ENCODE measurements at regions not wholly inside any gene's neighbourhood (a gene's known extent, or its start where the extent isn't known, plus 50 kb on each side); places are given as distances from the start of the nearest gene placed in this dataset.

DNA sequence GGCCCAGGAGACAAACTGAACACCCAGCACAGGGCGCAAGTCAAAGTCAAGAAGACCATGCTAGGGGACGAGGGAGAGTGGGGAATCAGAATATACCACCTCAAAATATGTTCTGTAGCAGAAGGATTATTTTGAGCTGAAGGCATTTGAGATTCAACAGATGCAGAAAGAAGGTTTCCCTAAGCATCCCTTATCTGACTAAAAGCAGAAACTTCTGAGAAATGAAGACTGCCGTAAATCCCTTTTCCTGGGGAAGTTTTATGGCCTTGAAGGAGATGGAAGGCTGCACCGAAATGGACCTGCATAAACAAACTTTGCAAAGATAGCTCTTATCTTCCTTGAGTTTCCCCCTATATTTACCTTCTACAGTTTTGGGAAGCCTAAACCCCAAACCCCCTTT, 72.8 kb downstream of the PTTG1 start:
- Histone ChIP-seq H3K4me1 (ENCODE audit: control insufficient read depth in 4 of 4, insufficient read depth in 4 of 4, low read length in 3 of 4) (no peaks in the 10 kb centered on the region), H3K4me3 (ENCODE audit: low read depth in 1 of 3, low read length in 3 of 3) (no peak overlapping the region), H3K36me3 (ENCODE audit: control insufficient read depth in 4 of 4, insufficient read depth in 3 of 4, low read depth in 1 of 4, low read length in 3 of 4) (no peaks in the 10 kb centered on the region), H3K9ac (ENCODE audit: low read depth in 1 of 2, low read length in 2 of 2) (no peak overlapping the region), H3K27me3 (ENCODE audit: control insufficient read depth in 4 of 4, insufficient read depth in 4 of 4, low read length in 3 of 4) (peaks cover 0 to 4% (median under 1%) of the 10 kb centered on the region in 4 donors), H3K9me3 (ENCODE audit: control insufficient read depth in 4 of 4, low read length in 3 of 4) (peaks cover 0 to 2% (median 0%) of the 10 kb centered on the region in 4 donors), H3K27ac (ENCODE audit: low read depth in 1 of 2, low read length in 2 of 2) (no peak overlapping the region)
- TF ChIP-seq HNF4A (conservative IDR thresholded peaks at IDR 0.05) (no peak), FOXA1 (IDR thresholded peaks at IDR 0.05) (no peak), FOXA2 (IDR thresholded peaks at IDR 0.05) (no peak)
- TF ChIP-seq, protein P1, sequence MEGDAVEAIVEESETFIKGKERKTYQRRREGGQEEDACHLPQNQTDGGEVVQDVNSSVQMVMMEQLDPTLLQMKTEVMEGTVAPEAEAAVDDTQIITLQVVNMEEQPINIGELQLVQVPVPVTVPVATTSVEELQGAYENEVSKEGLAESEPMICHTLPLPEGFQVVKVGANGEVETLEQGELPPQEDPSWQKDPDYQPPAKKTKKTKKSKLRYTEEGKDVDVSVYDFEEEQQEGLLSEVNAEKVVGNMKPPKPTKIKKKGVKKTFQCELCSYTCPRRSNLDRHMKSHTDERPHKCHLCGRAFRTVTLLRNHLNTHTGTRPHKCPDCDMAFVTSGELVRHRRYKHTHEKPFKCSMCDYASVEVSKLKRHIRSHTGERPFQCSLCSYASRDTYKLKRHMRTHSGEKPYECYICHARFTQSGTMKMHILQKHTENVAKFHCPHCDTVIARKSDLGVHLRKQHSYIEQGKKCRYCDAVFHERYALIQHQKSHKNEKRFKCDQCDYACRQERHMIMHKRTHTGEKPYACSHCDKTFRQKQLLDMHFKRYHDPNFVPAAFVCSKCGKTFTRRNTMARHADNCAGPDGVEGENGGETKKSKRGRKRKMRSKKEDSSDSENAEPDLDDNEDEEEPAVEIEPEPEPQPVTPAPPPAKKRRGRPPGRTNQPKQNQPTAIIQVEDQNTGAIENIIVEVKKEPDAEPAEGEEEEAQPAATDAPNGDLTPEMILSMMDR (IDR thresholded peaks at IDR 0.05; ENCODE audit: low read depth, low read length, missing input control): no peak
- no peak for DNase-seq (ENCODE audit: low spot score)
- 58% methylated on average over 4 of the region's 4 CpGs for WGBS

DNA sequence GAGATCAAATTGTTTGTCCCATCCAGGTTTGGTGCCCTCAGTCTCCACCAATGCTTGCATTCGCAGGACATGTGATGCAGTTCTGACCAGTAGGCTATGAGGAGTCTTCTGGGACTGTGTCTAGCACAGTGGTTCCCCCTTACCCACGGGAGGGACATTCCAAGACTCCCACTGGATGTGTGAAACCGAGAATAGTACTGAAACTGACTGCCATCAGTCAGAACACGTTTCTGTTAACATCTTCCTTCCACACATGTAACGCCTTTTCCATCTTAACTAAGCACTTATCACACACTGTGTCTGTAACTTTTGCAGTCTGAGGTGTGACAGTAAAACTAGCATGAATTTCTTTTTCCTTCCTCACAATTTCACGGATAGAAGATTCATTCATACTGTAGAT, 74.7 kb downstream of the PTTG1 start:
- TF ChIP-seq HNF4G (IDR thresholded peaks at IDR 0.05) (no peak), RAD21 (IDR thresholded peaks at IDR 0.05) (no peak), SP1 (IDR thresholded peaks at IDR 0.05) (no peak), FOXA1 (IDR thresholded peaks at IDR 0.05) (no peak), RXRA (IDR thresholded peaks at IDR 0.05) (no peak), HNF4A (conservative IDR thresholded peaks at IDR 0.05) (no peak), YY1 (IDR thresholded peaks at IDR 0.05) (no peak), TAF1 (conservative IDR thresholded peaks at IDR 0.05) (no peak), FOXA2 (IDR thresholded peaks at IDR 0.05) (no peak), JUND (IDR thresholded peaks at IDR 0.05) (no peak), EGR1 (IDR thresholded peaks at IDR 0.05; ENCODE audit: low read depth in 2 of 2) (no peak), NR2F2 (IDR thresholded peaks at IDR 0.05) (no peak), GABPA (IDR thresholded peaks at IDR 0.05 in 1 of 2, conservative IDR thresholded peaks at IDR 0.05 in 1 of 2) (no peak)
- TF ChIP-seq, protein P1 (IDR thresholded peaks at IDR 0.05; ENCODE audit: low read depth, low read length, missing input control): no peak
- TF ChIP-seq, protein P2, sequence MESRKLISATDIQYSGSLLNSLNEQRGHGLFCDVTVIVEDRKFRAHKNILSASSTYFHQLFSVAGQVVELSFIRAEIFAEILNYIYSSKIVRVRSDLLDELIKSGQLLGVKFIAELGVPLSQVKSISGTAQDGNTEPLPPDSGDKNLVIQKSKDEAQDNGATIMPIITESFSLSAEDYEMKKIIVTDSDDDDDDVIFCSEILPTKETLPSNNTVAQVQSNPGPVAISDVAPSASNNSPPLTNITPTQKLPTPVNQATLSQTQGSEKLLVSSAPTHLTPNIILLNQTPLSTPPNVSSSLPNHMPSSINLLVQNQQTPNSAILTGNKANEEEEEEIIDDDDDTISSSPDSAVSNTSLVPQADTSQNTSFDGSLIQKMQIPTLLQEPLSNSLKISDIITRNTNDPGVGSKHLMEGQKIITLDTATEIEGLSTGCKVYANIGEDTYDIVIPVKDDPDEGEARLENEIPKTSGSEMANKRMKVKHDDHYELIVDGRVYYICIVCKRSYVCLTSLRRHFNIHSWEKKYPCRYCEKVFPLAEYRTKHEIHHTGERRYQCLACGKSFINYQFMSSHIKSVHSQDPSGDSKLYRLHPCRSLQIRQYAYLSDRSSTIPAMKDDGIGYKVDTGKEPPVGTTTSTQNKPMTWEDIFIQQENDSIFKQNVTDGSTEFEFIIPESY (IDR thresholded peaks at IDR 0.05): no peak
- TF ChIP-seq, protein P3, sequence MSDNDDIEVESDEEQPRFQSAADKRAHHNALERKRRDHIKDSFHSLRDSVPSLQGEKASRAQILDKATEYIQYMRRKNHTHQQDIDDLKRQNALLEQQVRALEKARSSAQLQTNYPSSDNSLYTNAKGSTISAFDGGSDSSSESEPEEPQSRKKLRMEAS (IDR thresholded peaks at IDR 0.05): no peak
- TF ChIP-seq, protein P4, sequence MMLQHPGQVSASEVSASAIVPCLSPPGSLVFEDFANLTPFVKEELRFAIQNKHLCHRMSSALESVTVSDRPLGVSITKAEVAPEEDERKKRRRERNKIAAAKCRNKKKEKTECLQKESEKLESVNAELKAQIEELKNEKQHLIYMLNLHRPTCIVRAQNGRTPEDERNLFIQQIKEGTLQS (IDR thresholded peaks at IDR 0.05): no peak
- TF ChIP-seq, protein P5, sequence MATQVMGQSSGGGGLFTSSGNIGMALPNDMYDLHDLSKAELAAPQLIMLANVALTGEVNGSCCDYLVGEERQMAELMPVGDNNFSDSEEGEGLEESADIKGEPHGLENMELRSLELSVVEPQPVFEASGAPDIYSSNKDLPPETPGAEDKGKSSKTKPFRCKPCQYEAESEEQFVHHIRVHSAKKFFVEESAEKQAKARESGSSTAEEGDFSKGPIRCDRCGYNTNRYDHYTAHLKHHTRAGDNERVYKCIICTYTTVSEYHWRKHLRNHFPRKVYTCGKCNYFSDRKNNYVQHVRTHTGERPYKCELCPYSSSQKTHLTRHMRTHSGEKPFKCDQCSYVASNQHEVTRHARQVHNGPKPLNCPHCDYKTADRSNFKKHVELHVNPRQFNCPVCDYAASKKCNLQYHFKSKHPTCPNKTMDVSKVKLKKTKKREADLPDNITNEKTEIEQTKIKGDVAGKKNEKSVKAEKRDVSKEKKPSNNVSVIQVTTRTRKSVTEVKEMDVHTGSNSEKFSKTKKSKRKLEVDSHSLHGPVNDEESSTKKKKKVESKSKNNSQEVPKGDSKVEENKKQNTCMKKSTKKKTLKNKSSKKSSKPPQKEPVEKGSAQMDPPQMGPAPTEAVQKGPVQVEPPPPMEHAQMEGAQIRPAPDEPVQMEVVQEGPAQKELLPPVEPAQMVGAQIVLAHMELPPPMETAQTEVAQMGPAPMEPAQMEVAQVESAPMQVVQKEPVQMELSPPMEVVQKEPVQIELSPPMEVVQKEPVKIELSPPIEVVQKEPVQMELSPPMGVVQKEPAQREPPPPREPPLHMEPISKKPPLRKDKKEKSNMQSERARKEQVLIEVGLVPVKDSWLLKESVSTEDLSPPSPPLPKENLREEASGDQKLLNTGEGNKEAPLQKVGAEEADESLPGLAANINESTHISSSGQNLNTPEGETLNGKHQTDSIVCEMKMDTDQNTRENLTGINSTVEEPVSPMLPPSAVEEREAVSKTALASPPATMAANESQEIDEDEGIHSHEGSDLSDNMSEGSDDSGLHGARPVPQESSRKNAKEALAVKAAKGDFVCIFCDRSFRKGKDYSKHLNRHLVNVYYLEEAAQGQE (IDR thresholded peaks at IDR 0.05): no peak
- Histone ChIP-seq H3K4me1 (ENCODE audit: control insufficient read depth in 4 of 4, insufficient read depth in 4 of 4, low read length in 3 of 4) (no peaks in the 10 kb centered on the region), H3K27ac (ENCODE audit: low read depth in 1 of 2, low read length in 2 of 2) (no peak overlapping the region), H3K9me3 (ENCODE audit: control insufficient read depth in 4 of 4, low read length in 3 of 4) (peaks cover 0 to 2% (median 0%) of the 10 kb centered on the region in 4 donors), H3K27me3 (ENCODE audit: control insufficient read depth in 4 of 4, insufficient read depth in 4 of 4, low read length in 3 of 4) (peaks cover 0 to 4% (median under 1%) of the 10 kb centered on the region in 4 donors), H3K9ac (ENCODE audit: low read depth in 1 of 2, low read length in 2 of 2) (no peak overlapping the region), H3K4me3 (ENCODE audit: low read depth in 1 of 3, low read length in 3 of 3) (no peak overlapping the region), H3K36me3 (ENCODE audit: control insufficient read depth in 4 of 4, insufficient read depth in 3 of 4, low read depth in 1 of 4, low read length in 3 of 4) (no peaks in the 10 kb centered on the region)
- 68% methylated on average over 6 of the region's 6 CpGs for WGBS
- DNase-seq (ENCODE audit: low spot score): no peak
